ENCODE measurements at regions not wholly inside any gene's neighbourhood (a gene's known extent, or its start where the extent isn't known, plus 50 kb on each side); places are given as distances from the start of the nearest gene placed in this dataset.

GRCh38 chr12:75759196-75759595 is 247.8 kb upstream of the KRR1 start:
- TF ChIP-seq FOXM1 (IDR thresholded peaks at IDR 0.05; ENCODE audit: borderline replicate concordance, low read depth) = no peak
- TF ChIP-seq TEAD4 (IDR thresholded peaks at IDR 0.05) = no peak
- no peak for TF ChIP-seq ZBTB7A (IDR thresholded peaks at IDR 0.05; ENCODE audit: low read depth)
- TF ChIP-seq RAD21 (IDR thresholded peaks at IDR 0.05; ENCODE audit: low read depth) = no peak
- no peak for TF ChIP-seq TAF1 (IDR thresholded peaks at IDR 0.05; ENCODE audit: low read depth)
- TF ChIP-seq EP300 (IDR thresholded peaks at IDR 0.05; ENCODE audit: borderline replicate concordance) = no peak
- no peak for TF ChIP-seq CREB1 (IDR thresholded peaks at IDR 0.05; ENCODE audit: low read depth)
- TF ChIP-seq CEBPB (IDR thresholded peaks at IDR 0.05) = no peak
- TF ChIP-seq USF1 (IDR thresholded peaks at IDR 0.05) = no peak
- no peak for TF ChIP-seq REST (IDR thresholded peaks at IDR 0.05; ENCODE audit: low read depth)
- no peak for TF ChIP-seq TCF12 (IDR thresholded peaks at IDR 0.05; ENCODE audit: low read depth)
- TF ChIP-seq NFIC (IDR thresholded peaks at IDR 0.05) = no peak
- no peak for TF ChIP-seq YY1 (IDR thresholded peaks at IDR 0.05; ENCODE audit: low read depth)
- TF ChIP-seq EGR1 (IDR thresholded peaks at IDR 0.05) = no peak
- no peak for TF ChIP-seq MAX (IDR thresholded peaks at IDR 0.05)

- TF ChIP-seq RAD21 (IDR thresholded peaks at IDR 0.05; ENCODE audit: low read depth) (no peak), EP300 (IDR thresholded peaks at IDR 0.05; ENCODE audit: borderline replicate concordance) (no peak), TEAD4 (IDR thresholded peaks at IDR 0.05) (no peak)
These were observed 245.4 kb upstream of the KRR1 start for GRCh38 chr12:75756771-75757170.

GRCh38 chr12:75756111-75756510 is 244.7 kb upstream of the KRR1 start:
- no peak for TF ChIP-seq NFIC (IDR thresholded peaks at IDR 0.05)
- no peak for TF ChIP-seq MAX (IDR thresholded peaks at IDR 0.05)
- TF ChIP-seq CEBPB (IDR thresholded peaks at IDR 0.05) = no peak
- no peak for TF ChIP-seq EGR1 (IDR thresholded peaks at IDR 0.05)
- TF ChIP-seq REST (IDR thresholded peaks at IDR 0.05; ENCODE audit: low read depth) = no peak
- TF ChIP-seq EP300 (IDR thresholded peaks at IDR 0.05; ENCODE audit: borderline replicate concordance) = no peak
- TF ChIP-seq ZBTB7A (IDR thresholded peaks at IDR 0.05; ENCODE audit: low read depth) = no peak
- TF ChIP-seq CREB1 (IDR thresholded peaks at IDR 0.05; ENCODE audit: low read depth) = no peak
- TF ChIP-seq TCF12 (IDR thresholded peaks at IDR 0.05; ENCODE audit: low read depth) = no peak
- TF ChIP-seq FOXM1 (IDR thresholded peaks at IDR 0.05; ENCODE audit: borderline replicate concordance, low read depth) = no peak
- no peak for TF ChIP-seq TEAD4 (IDR thresholded peaks at IDR 0.05)
- TF ChIP-seq YY1 (IDR thresholded peaks at IDR 0.05; ENCODE audit: low read depth) = no peak
- no peak for TF ChIP-seq USF1 (IDR thresholded peaks at IDR 0.05)
- no peak for TF ChIP-seq RAD21 (IDR thresholded peaks at IDR 0.05; ENCODE audit: low read depth)
- no peak for TF ChIP-seq TAF1 (IDR thresholded peaks at IDR 0.05; ENCODE audit: low read depth)

- TF ChIP-seq TEAD4 (IDR thresholded peaks at IDR 0.05) = no peak
- TF ChIP-seq TAF1 (IDR thresholded peaks at IDR 0.05; ENCODE audit: low read depth) = no peak
- no peak for TF ChIP-seq RAD21 (IDR thresholded peaks at IDR 0.05; ENCODE audit: low read depth)
- TF ChIP-seq NFIC (IDR thresholded peaks at IDR 0.05) = no peak
- no peak for TF ChIP-seq USF1 (IDR thresholded peaks at IDR 0.05)
- TF ChIP-seq EP300 (IDR thresholded peaks at IDR 0.05; ENCODE audit: borderline replicate concordance) = no peak
- no peak for TF ChIP-seq TCF12 (IDR thresholded peaks at IDR 0.05; ENCODE audit: low read depth)
- TF ChIP-seq MAX (IDR thresholded peaks at IDR 0.05) = no peak
- no peak for TF ChIP-seq ZBTB7A (IDR thresholded peaks at IDR 0.05; ENCODE audit: low read depth)
- TF ChIP-seq YY1 (IDR thresholded peaks at IDR 0.05; ENCODE audit: low read depth) = no peak
- TF ChIP-seq FOXM1 (IDR thresholded peaks at IDR 0.05; ENCODE audit: borderline replicate concordance, low read depth) = no peak
- TF ChIP-seq REST (IDR thresholded peaks at IDR 0.05; ENCODE audit: low read depth) = no peak
- no peak for TF ChIP-seq CEBPB (IDR thresholded peaks at IDR 0.05)
- no peak for TF ChIP-seq EGR1 (IDR thresholded peaks at IDR 0.05)
- TF ChIP-seq CREB1 (IDR thresholded peaks at IDR 0.05; ENCODE audit: low read depth) = no peak
These were observed 243.3 kb upstream of the KRR1 start for GRCh38 chr12:75754698-75755097.

All from Ishikawa (cell line).